MM.1S (cell line): ENCODE measurements at regions not wholly inside any gene's neighbourhood (a gene's known extent, or its start where the extent isn't known, plus 50 kb on each side); places are given as distances from the start of the nearest gene placed in this dataset.

ENCODE experiments used
- DNase-seq: peaks from one replicate; pipeline ENCODE4 v3.0.0-alpha.2; 2015
- H2AFZ ChIP-seq: fragments of 300-600 bp; sonication (generic); 2 replicates; pipeline ENCODE4 v1.6.0; 2016; ENCODE audit warnings: antibody characterized with exemption, low read length
- H3F3A ChIP-seq: fragments of 300-600 bp; sonication (generic); 2 replicates; pipeline ENCODE4 v1.6.1; 2016; ENCODE audit warnings: mild to moderate bottlenecking, antibody characterized with exemption, low read length, moderate library complexity, mixed read lengths; ENCODE audit not compliant: insufficient read depth
- H3K27ac ChIP-seq: fragments of 300-600 bp; sonication (generic); 2 replicates; pipeline ENCODE4 v1.5.1; 2016; ENCODE audit warnings: mild to moderate bottlenecking, low read length
- H3K27me3 ChIP-seq: fragments of 300-600 bp; sonication (generic); replicated peaks from 2 replicates; pipeline ENCODE4 v1.6.0; 2016; ENCODE audit warnings: low read length; ENCODE audit not compliant: insufficient read depth
- H3K36me3 ChIP-seq: fragments of 300-600 bp; sonication (generic); replicated peaks from 2 replicates; pipeline ENCODE4 v1.6.1; 2016; ENCODE audit warnings: mild to moderate bottlenecking, low read length, mixed read lengths; ENCODE audit not compliant: insufficient read depth
- H3K4me1 ChIP-seq: fragments of 300-600 bp; sonication (generic); 2 replicates; pipeline ENCODE4 v1.6.1; 2016; ENCODE audit warnings: low read length, mixed read lengths
- H3K4me2 ChIP-seq: fragments of 300-600 bp; sonication (generic); 2 replicates; pipeline ENCODE4 v1.6.0; 2016; ENCODE audit warnings: low read depth, low read length
- H3K4me3 ChIP-seq: fragments of 300-600 bp; sonication (generic); 2 replicates; pipeline ENCODE4 v1.5.1; 2016; ENCODE audit warnings: low read length, mixed read lengths
- H3K79me2 ChIP-seq: fragments of 300-600 bp; sonication (generic); 2 replicates; pipeline ENCODE4 v1.6.1; 2016; ENCODE audit warnings: mixed run types, low read length, mixed read lengths
- H3K9ac ChIP-seq: fragments of 300-600 bp; sonication (generic); 2 replicates; pipeline ENCODE4 v1.6.1; 2016; ENCODE audit warnings: low read length, mixed read lengths
- H3K9me2 ChIP-seq: fragments of 300-600 bp; sonication (generic); replicated peaks from 2 replicates; pipeline ENCODE4 v1.6.1; 2016; ENCODE audit warnings: mild to moderate bottlenecking, low read length, mixed read lengths; ENCODE audit not compliant: insufficient read depth
- H3K9me3 ChIP-seq: fragments of 300-600 bp; sonication (generic); replicated peaks from 2 replicates; pipeline ENCODE4 v1.6.1; 2016; ENCODE audit warnings: mild to moderate bottlenecking, low read length, mixed read lengths; ENCODE audit not compliant: insufficient read depth
- H4K20me1 ChIP-seq: fragments of 300-600 bp; sonication (generic); 2 replicates; pipeline ENCODE4 v1.6.1; 2016; ENCODE audit warnings: mild to moderate bottlenecking, low read length, moderate library complexity, mixed read lengths; ENCODE audit not compliant: insufficient read depth
- CTCF ChIP-seq: fragments of 300-600 bp; sonication (generic); IDR thresholded peaks from 2 replicates; pipeline ENCODE4 v1.5.1; 2016; ENCODE audit warnings: antibody characterized with exemption, low read length, mixed read lengths
- EZH2 ChIP-seq: fragments of 300-600 bp; sonication (generic); optimal IDR thresholded peaks from 2 replicates; pipeline ENCODE3; 2017; ENCODE audit warnings: low read depth, mild to moderate bottlenecking, antibody characterized with exemption, low read length, mixed read lengths
- EZH2phosphoT487 ChIP-seq: fragments of 300-600 bp; sonication (generic); IDR thresholded peaks from 2 replicates; pipeline ENCODE4 v1.6.1; 2018; ENCODE audit warnings: antibody characterized with exemption, low read length

DNA sequence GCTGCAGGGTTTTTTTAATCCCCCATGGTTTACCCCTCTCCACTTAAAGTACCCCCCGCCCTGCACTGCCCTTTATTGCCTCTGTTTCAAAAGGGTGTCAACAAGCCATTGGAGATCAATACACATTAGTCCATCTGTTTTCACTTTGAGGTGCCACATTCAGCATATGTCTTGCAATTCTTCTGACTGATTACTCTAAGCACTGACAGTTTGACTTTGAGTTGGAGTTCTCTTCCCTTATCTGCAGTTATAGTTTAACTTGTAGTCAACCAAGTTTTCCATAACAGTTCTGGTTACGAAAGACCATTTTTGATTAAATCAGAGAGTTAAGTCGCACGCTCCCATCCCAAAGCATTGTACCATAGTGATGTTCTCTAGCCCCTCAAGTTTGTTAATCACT, 260.8 kb upstream of the TBX3 start:
- H2AFZ ChIP-seq: no peak overlapping the region
- H3K9ac ChIP-seq: no peak overlapping the region
- no peaks in the 10 kb centered on the region for H3K9me2 ChIP-seq
- H3K4me2 ChIP-seq: no peak overlapping the region
- no peak overlapping the region for H3K27ac ChIP-seq
- no peak for DNase-seq
- H3K79me2 ChIP-seq: no peaks in the 10 kb centered on the region
- H3K4me1 ChIP-seq: no peaks in the 10 kb centered on the region
- H3F3A ChIP-seq: no peaks in the 10 kb centered on the region
- no peak overlapping the region for H3K4me3 ChIP-seq
- no peaks in the 10 kb centered on the region for H3K27me3 ChIP-seq
- H3K36me3 ChIP-seq: no peaks in the 10 kb centered on the region
- TF ChIP-seq EZH2: no peak
- TF ChIP-seq CTCF: no peak
- TF ChIP-seq EZH2phosphoT487: no peak
- no peaks in the 10 kb centered on the region for H3K9me3 ChIP-seq
- no peaks in the 10 kb centered on the region for H4K20me1 ChIP-seq

DNA sequence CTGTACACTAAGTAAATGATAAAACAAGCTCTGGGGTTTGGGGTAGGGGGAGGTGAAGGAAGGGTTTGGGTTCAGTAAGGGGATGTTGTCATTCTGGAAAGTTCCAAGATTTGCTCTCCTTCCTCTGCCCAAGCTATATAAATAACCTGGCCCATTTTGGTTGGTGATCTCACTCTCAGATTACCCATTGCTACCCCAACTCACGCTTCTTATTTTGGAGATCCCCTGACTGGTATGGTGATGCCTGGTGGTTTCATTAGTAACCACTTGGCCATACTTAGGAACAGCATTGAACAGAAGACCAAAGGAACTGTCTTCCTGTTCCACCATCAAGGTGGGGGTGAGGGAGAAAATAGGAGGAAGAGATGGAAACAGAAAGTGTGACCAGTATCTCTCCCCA, 259.6 kb upstream of the TBX3 start:
- no peaks in the 10 kb centered on the region for H3K79me2 ChIP-seq
- DNase-seq: no peak
- TF ChIP-seq EZH2 (no peak), CTCF (no peak), EZH2phosphoT487 (no peak)
- H4K20me1 ChIP-seq: no peaks in the 10 kb centered on the region
- no peaks in the 10 kb centered on the region for H3K9me3 ChIP-seq
- H3K27ac ChIP-seq: no peak overlapping the region
- H3K9ac ChIP-seq: no peak overlapping the region
- H3K4me2 ChIP-seq: no peak overlapping the region
- no peaks in the 10 kb centered on the region for H3K27me3 ChIP-seq
- no peaks in the 10 kb centered on the region for H3K36me3 ChIP-seq
- no peaks in the 10 kb centered on the region for H3K4me1 ChIP-seq
- H3K9me2 ChIP-seq: no peaks in the 10 kb centered on the region
- H2AFZ ChIP-seq: no peak overlapping the region
- no peaks in the 10 kb centered on the region for H3F3A ChIP-seq
- H3K4me3 ChIP-seq: no peak overlapping the region

GRCh38 chr12:114938487-114939210, 254.7 kb upstream of the TBX3 start:
- TF ChIP-seq EZH2 (no peak), EZH2phosphoT487 (no peak), CTCF (no peak)

More at GRCh38 chr12:114938487-114939210, 254.7 kb upstream of the TBX3 start:
- H3K27me3 ChIP-seq: no peaks in the 10 kb centered on the region
- no peaks in the 10 kb centered on the region for H3K79me2 ChIP-seq
- no peak overlapping the region for H3K9ac ChIP-seq
- H4K20me1 ChIP-seq: no peaks in the 10 kb centered on the region
- H2AFZ ChIP-seq: no peak overlapping the region
- no peaks in the 10 kb centered on the region for H3K9me2 ChIP-seq
- H3K4me1 ChIP-seq: no peaks in the 10 kb centered on the region
- no peak overlapping the region for H3K4me3 ChIP-seq
- no peak overlapping the region for H3K27ac ChIP-seq
- DNase-seq: no peak
- no peaks in the 10 kb centered on the region for H3F3A ChIP-seq
- H3K36me3 ChIP-seq: no peaks in the 10 kb centered on the region
- no peaks in the 10 kb centered on the region for H3K9me3 ChIP-seq
- H3K4me2 ChIP-seq: no peak overlapping the region
